HepG2 (cell line): ENCODE measurements at regions not wholly inside any gene's neighbourhood (a gene's known extent, or its start where the extent isn't known, plus 50 kb on each side); places are given as distances from the start of the nearest gene placed in this dataset.

Source experiments
- NFYB ChIP-seq: sonication (generic); formaldehyde crosslinking; IDR thresholded peaks from 2 replicates; pipeline ENCODE4 v1.4.0; 2020; ENCODE audit warnings: missing genetic modification reagents
- POLR2AphosphoS5 ChIP-seq: IDR thresholded peaks from 2 replicates; pipeline ENCODE4 v1.6.1; 2012; ENCODE audit warnings: low read depth, low read length
- TF ChIP-seq, protein P1 (sequence below): sonication (generic); formaldehyde crosslinking; IDR thresholded peaks from 2 replicates; pipeline ENCODE4 v1.5.0; 2020; ENCODE audit warnings: mild to moderate bottlenecking, missing genetic modification reagents, moderate library complexity

DNA sequence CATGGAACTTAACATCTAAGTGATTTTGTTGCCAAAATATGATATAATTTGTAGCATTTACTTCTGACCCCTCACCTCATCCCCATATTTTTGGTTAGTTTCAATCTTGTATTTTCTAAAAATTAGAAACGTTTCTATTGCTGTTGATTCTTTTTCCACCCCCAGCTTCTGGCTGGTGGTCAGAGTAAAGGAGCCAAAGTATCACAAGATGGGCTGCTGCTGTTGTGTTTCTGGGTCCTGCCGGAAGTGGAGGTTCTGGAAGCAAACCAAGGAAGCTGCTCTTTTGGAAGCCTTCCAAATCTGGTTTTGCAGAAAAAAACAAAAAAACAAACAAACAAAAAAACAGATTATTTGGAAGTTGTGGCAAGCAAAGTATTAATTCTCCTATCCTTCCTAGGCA lies 221.1 kb upstream of the P2RY1 start:
- TF ChIP-seq NFYB (CRISPR knock-in tag) (no peak), POLR2AphosphoS5 (no peak)
- TF ChIP-seq, protein P1, sequence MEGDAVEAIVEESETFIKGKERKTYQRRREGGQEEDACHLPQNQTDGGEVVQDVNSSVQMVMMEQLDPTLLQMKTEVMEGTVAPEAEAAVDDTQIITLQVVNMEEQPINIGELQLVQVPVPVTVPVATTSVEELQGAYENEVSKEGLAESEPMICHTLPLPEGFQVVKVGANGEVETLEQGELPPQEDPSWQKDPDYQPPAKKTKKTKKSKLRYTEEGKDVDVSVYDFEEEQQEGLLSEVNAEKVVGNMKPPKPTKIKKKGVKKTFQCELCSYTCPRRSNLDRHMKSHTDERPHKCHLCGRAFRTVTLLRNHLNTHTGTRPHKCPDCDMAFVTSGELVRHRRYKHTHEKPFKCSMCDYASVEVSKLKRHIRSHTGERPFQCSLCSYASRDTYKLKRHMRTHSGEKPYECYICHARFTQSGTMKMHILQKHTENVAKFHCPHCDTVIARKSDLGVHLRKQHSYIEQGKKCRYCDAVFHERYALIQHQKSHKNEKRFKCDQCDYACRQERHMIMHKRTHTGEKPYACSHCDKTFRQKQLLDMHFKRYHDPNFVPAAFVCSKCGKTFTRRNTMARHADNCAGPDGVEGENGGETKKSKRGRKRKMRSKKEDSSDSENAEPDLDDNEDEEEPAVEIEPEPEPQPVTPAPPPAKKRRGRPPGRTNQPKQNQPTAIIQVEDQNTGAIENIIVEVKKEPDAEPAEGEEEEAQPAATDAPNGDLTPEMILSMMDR (CRISPR knock-in tag) = no peak
